Prostate gland (tissue), 2 donors: ENCODE measurements at regions not wholly inside any gene's neighbourhood (a gene's known extent, or its start where the extent isn't known, plus 50 kb on each side); places are given as distances from the start of the nearest gene placed in this dataset.

Source experiments
- DNase-seq: peaks from one replicate; pipeline ENCODE4 v3.0.0-alpha.2; 2019; ENCODE audit warnings: low spot score
- H3K27ac ChIP-seq, 2 donors: fragments of 200-600 bp; sonication (generic); 2 replicates each; pipeline ENCODE4 v1.5.1; 2017 to 2019
- H3K27me3 ChIP-seq: fragments of 200-600 bp; sonication (generic); replicated peaks from 2 replicates; pipeline ENCODE4 v1.5.1; 2019; ENCODE audit not compliant: insufficient read depth
- H3K36me3 ChIP-seq, 2 donors: fragments of 200-600 bp; sonication (generic); 1 replicate in 1 of 2; 2 replicates in 1 of 2; pipeline versions ENCODE4 v1.5.1 to v1.8.1; 2017 to 2019
- H3K4me1 ChIP-seq: fragments of 200-600 bp; sonication (generic); replicated peaks from 2 replicates; pipeline ENCODE4 v1.5.1; 2019
- H3K4me3 ChIP-seq, 2 donors: fragments of 200-600 bp; sonication (generic); 2 replicates each; pipeline ENCODE4 v1.5.1; 2017 to 2019
- H3K9me3 ChIP-seq: fragments of 200-600 bp; sonication (generic); 2 replicates; pipeline ENCODE4 v1.5.1; 2017
- CTCF ChIP-seq, 4 experiments: fragments of 200-600 bp in 2 of 4; fragments of 450-650 bp in 2 of 4; sonication (generic) in 2 of 4; IDR thresholded peaks; 1 replicate in 3 of 4; 2 replicates in 1 of 4; pipeline ENCODE4 v1.5.1; 2016 to 2019; ENCODE audit warnings: antibody characterized with exemption in 4 of 4, mild to moderate bottlenecking in 2 of 4, moderate library complexity in 2 of 4
- POLR2A ChIP-seq: fragments of 450-650 bp; IDR thresholded peaks from one replicate; pipeline ENCODE4 v1.6.1; 2016; ENCODE audit warnings: antibody characterized with exemption, mild to moderate bottlenecking
- POLR2AphosphoS5 ChIP-seq: sonication (generic); formaldehyde crosslinking; IDR thresholded peaks from one replicate; pipeline ENCODE4 v1.6.1; 2017; ENCODE audit warnings: antibody characterized with exemption
- WGBS: methylation state at CpG from one replicate; pipeline ENCODE4 v1.1.5; 2018; 5-methylcytosine and 5-hydroxymethylcytosine counted together
- intact Hi-C: fragments of 100-400 bp; cut with DNase I; formaldehyde crosslinking; loops from one replicate; pipeline ENCODE4 v1.14.2; 2022

GRCh38 chr13:110824702-110825300 is 90.1 kb downstream of the ANKRD10 start:
- Histone ChIP-seq H3K36me3 (no peaks in the 10 kb centered on the region), H3K4me3 (no peak overlapping the region), H3K27me3 (no peaks in the 10 kb centered on the region), H3K27ac (no peak overlapping the region), H3K9me3 (no peaks in the 10 kb centered on the region), H3K4me1 (no peaks in the 10 kb centered on the region)
- DNase-seq = no peak
- WGBS = 64% methylated on average over 13 of the region's 13 CpGs
- intact Hi-C loops = no loop called here
- no peak for TF ChIP-seq POLR2AphosphoS5
- no peak for TF ChIP-seq POLR2A
- no peak for TF ChIP-seq CTCF (IDR thresholded peaks at IDR 0.05)

- no peak overlapping the region for H3K4me3 ChIP-seq
- H3K4me1 ChIP-seq = no peaks in the 10 kb centered on the region
- intact Hi-C loops = no loop called here
- WGBS = 83% methylated on average over 13 of the region's 13 CpGs
- H3K9me3 ChIP-seq = no peaks in the 10 kb centered on the region
- no peak overlapping the region for H3K27ac ChIP-seq
- TF ChIP-seq POLR2AphosphoS5 (no peak), POLR2A (no peak), CTCF (IDR thresholded peaks at IDR 0.05) (no peak)
- H3K36me3 ChIP-seq = no peaks in the 10 kb centered on the region
- no peak for DNase-seq
- H3K27me3 ChIP-seq = no peaks in the 10 kb centered on the region
Measured at GRCh38 chr13:110825516-110825915, 89.4 kb downstream of the ANKRD10 start.

GRCh38 chr13:110826101-110826500 is 88.8 kb downstream of the ANKRD10 start:
- WGBS = 92% methylated on average over 5 of the region's 5 CpGs
- H3K4me1 ChIP-seq = no peaks in the 10 kb centered on the region
- no peak overlapping the region for H3K27ac ChIP-seq
- no peak for DNase-seq
- TF ChIP-seq POLR2AphosphoS5 (no peak), POLR2A (no peak), CTCF (IDR thresholded peaks at IDR 0.05) (no peak)
- H3K27me3 ChIP-seq = no peaks in the 10 kb centered on the region
- no peak overlapping the region for H3K4me3 ChIP-seq
- H3K9me3 ChIP-seq = no peaks in the 10 kb centered on the region
- intact Hi-C loops = no loop called here
- H3K36me3 ChIP-seq = no peaks in the 10 kb centered on the region

GRCh38 chr13:110826861-110827672 is 87.8 kb downstream of the ANKRD10 start:
- Histone ChIP-seq H3K9me3 (no peaks in the 10 kb centered on the region), H3K27ac (no peak overlapping the region), H3K4me3 (no peak overlapping the region), H3K36me3 (no peaks in the 10 kb centered on the region), H3K4me1 (no peaks in the 10 kb centered on the region), H3K27me3 (no peaks in the 10 kb centered on the region)
- intact Hi-C loops = no loop called here
- WGBS = 60% methylated on average over 4 of the region's 4 CpGs
- TF ChIP-seq POLR2A = no peak
- TF ChIP-seq POLR2AphosphoS5 = no peak
- TF ChIP-seq CTCF (IDR thresholded peaks at IDR 0.05) = no peak
- DNase-seq = no peak
